Naive B cell (primary cell): ENCODE measurements at regions not wholly inside any gene's neighbourhood (a gene's known extent, or its start where the extent isn't known, plus 50 kb on each side); places are given as distances from the start of the nearest gene placed in this dataset.
A peak's percentile ranks its signal among the peaks of the same experiment; 100 is the strongest.

Experiments used
- ATAC-seq, 2 donors: fragments of 150-1000 bp; cut with Tn5 transposase; 2 replicates each; pipeline ENCODE4 v1.10.0; 2021; ENCODE audit warnings: low read depth in 2 of 2, mild to moderate bottlenecking in 2 of 2, moderate library complexity in 2 of 2
- DNase-seq: peaks from one replicate; pipeline ENCODE4 v3.0.0; 2022
- H3K27ac Mint-ChIP-seq, 6 donors: one replicate each; pipeline ENCODE4 v1.8.0; 2020 to 2022; ENCODE audit warnings: mild to moderate bottlenecking in 6 of 6, mixed read lengths in 6 of 6, moderate library complexity in 5 of 6, inconsistent platforms in 2 of 6
- H3K27me3 Mint-ChIP-seq, 3 donors: one replicate each; pipeline ENCODE4 v1.8.0; 2021 to 2022; ENCODE audit warnings: mixed read lengths in 3 of 3, mild to moderate bottlenecking in 1 of 3
- H3K36me3 Mint-ChIP-seq, 2 donors: one replicate each; pipeline ENCODE4 v1.8.0; 2020 to 2022; ENCODE audit warnings: mixed read lengths in 2 of 2, inconsistent platforms in 1 of 2, mild to moderate bottlenecking in 1 of 2
- H3K4me1 Mint-ChIP-seq, 3 donors: one replicate each; pipeline ENCODE4 v1.8.0; 2020 to 2022; ENCODE audit warnings: mixed read lengths in 3 of 3, inconsistent platforms in 1 of 3, mild to moderate bottlenecking in 1 of 3, moderate library complexity in 1 of 3
- H3K4me3 Mint-ChIP-seq, 8 donors: one replicate each; pipeline ENCODE4 v1.8.0; 2020 to 2022; ENCODE audit warnings: mild to moderate bottlenecking in 8 of 8, mixed read lengths in 8 of 8, moderate library complexity in 8 of 8, inconsistent platforms in 2 of 8
- H3K9me3 Mint-ChIP-seq, 7 donors: one replicate each; pipeline ENCODE4 v1.8.0; 2020 to 2022; ENCODE audit warnings: mixed read lengths in 7 of 7, mild to moderate bottlenecking in 5 of 7, inconsistent platforms in 2 of 7, moderate library complexity in 1 of 7

DNA sequence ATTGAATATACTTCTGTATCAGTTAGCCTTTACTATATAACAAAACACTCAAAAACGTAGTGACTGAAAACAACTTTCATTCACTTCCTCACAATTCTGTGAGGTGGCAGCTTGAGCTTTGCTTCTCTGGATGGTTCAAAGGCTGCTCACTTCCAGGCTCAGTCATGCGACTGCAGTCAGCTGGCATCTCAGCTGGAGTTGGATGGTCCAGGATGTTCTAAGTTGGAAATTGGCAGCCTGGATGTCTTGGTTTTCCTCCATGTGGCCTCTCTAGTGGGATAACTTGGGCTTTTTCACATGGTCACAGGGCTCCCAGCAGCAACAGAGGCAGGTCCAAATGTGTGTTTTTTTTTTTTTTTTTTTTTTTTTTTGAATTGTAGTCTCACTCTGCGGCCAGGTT lies 204.4 kb downstream of the LACC1 start:
- no peaks in the 10 kb centered on the region for H3K36me3 Mint-ChIP-seq
- peaks cover under 1 to 10% (median 3%) of the 10 kb centered on the region in 3 donors for H3K4me1 Mint-ChIP-seq
- H3K4me3 Mint-ChIP-seq, result no peak overlapping the region
- no peak overlapping the region for H3K27ac Mint-ChIP-seq
- ATAC-seq, result no peak
- no peak for DNase-seq
- peaks cover 0 to 15% (median 9%) of the 10 kb centered on the region in 7 donors for H3K9me3 Mint-ChIP-seq
- H3K27me3 Mint-ChIP-seq, result peaks cover 6 to 13% (median 12%) of the 10 kb centered on the region in 3 donors

DNA sequence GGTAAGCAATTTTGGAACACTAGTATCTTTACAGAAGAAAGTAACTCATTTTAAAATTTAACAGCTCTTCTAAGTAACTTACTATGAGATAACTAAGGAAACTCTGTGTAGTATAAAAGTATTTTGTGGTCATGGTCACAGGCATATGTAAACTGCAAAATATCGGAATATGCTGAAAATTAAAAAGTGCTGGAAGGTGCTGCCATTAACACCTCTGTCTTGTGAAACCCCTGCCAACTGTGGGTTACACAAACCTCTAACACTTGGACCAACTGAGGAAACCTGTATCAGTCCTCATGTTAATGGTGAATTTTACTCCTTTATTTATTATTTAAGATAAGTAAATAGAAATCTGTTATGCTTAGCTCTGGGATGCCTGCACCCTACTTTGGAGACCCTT lies 206.7 kb downstream of the LACC1 start:
- ATAC-seq, result no peak
- Mint-ChIP-seq H3K9me3 (peaks cover 3 to 15% (median 9%) of the 10 kb centered on the region in 7 donors), H3K4me3 (no peak overlapping the region), H3K27me3 (peaks cover 6 to 13% (median 12%) of the 10 kb centered on the region in 3 donors), H3K4me1 (peaks cover 8 to 19% (median 11%) of the 10 kb centered on the region in 3 donors), H3K36me3 (no peaks in the 10 kb centered on the region), H3K27ac (no peak overlapping the region)
- no peak for DNase-seq

DNA sequence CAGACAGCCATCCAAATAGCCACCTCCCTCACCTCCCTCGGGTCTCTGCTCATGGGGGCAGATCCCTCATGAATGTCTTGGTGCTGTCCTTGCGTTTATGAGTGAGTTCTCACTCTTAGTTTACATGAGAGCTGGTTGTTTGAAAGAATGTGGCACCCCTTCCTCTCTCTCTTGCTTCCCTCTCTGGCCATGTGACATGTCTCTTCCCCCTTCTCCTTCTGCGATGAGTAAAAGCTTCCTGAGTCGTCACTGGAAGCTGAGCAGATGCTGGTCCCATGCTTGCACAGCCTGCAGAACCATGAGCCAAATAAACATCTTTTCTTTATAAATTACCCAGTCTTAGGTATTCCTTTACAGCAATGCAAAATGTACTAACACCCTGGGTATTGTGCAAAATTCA lies 208.7 kb downstream of the LACC1 start:
- H3K36me3 Mint-ChIP-seq, result no peaks in the 10 kb centered on the region
- H3K27ac Mint-ChIP-seq, result peak overlapping the region in 2 of 6 donors; percentile 23 to 51

DNA sequence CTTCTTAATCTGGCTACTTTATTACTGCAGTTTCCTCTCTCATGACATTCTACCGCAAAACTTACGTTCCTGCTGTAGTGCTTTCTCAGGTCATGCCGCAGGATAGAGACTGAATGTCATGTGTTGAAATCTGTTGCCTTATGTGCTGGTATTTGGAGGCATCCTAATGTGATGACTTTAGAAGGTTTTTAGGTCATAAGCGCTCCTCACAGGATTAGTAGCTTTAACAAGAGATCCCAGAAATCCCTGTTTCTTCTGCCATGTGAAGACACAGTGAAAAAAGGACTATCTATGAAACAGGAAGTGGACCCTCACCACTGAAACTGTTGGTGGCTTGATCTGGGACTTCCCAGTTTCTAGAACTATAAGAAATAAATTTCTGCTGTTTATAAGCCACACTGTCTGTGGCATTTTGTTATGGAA lies 209.3 kb downstream of the LACC1 start:
- peak; percentile 65 to 76 for ATAC-seq
- H3K36me3 Mint-ChIP-seq, result no peaks in the 10 kb centered on the region
- DNase-seq, result peak; percentile 8
- H3K27ac Mint-ChIP-seq, result peak overlapping the region in 2 of 6 donors; percentile 25 to 73
- H3K4me3 Mint-ChIP-seq, result no peak overlapping the region
- peaks cover 6 to 13% (median 12%) of the 10 kb centered on the region in 3 donors for H3K27me3 Mint-ChIP-seq
- peaks cover 8 to 19% (median 16%) of the 10 kb centered on the region in 3 donors for H3K4me1 Mint-ChIP-seq
- peaks cover 0 to 6% (median 1%) of the 10 kb centered on the region in 7 donors for H3K9me3 Mint-ChIP-seq

More for the DNA sequence above, 208.7 kb downstream of the LACC1 start:
- Mint-ChIP-seq H3K9me3 (peaks cover 0 to 6% (median 1%) of the 10 kb centered on the region in 7 donors), H3K4me1 (peaks cover 8 to 19% (median 16%) of the 10 kb centered on the region in 3 donors), H3K4me3 (no peak overlapping the region), H3K27me3 (peaks cover 6 to 13% (median 12%) of the 10 kb centered on the region in 3 donors)
- no peak for DNase-seq
- no peak for ATAC-seq

DNA sequence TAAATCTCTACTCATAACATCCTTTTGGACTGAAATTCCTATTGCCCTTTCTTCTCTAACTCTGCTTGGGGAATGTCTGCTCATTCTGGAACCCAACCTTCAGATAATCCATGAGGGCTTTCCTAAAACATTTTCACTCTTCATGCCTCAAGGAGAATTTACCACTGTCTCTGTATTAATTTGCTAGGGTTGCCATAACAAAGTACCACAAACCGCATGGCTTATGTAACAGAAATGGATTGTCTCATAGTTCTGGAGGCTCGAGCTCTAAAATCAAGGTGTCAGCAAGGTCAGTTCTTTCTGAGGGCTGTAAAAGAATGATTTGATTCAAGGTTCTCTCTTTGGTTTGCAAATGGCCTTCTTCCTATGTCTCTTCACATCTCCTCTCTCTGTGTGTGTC lies 209.7 kb downstream of the LACC1 start:
- Mint-ChIP-seq H3K36me3 (no peaks in the 10 kb centered on the region), H3K4me3 (no peak overlapping the region), H3K9me3 (peaks cover 0 to 6% (median 1%) of the 10 kb centered on the region in 7 donors), H3K27ac (peak overlapping the region in 2 of 6 donors; percentile 3 to 75), H3K4me1 (peaks cover 8 to 19% (median 16%) of the 10 kb centered on the region in 3 donors), H3K27me3 (peaks cover 6 to 13% (median 12%) of the 10 kb centered on the region in 3 donors)
- no peak for DNase-seq
- no peak for ATAC-seq

DNA sequence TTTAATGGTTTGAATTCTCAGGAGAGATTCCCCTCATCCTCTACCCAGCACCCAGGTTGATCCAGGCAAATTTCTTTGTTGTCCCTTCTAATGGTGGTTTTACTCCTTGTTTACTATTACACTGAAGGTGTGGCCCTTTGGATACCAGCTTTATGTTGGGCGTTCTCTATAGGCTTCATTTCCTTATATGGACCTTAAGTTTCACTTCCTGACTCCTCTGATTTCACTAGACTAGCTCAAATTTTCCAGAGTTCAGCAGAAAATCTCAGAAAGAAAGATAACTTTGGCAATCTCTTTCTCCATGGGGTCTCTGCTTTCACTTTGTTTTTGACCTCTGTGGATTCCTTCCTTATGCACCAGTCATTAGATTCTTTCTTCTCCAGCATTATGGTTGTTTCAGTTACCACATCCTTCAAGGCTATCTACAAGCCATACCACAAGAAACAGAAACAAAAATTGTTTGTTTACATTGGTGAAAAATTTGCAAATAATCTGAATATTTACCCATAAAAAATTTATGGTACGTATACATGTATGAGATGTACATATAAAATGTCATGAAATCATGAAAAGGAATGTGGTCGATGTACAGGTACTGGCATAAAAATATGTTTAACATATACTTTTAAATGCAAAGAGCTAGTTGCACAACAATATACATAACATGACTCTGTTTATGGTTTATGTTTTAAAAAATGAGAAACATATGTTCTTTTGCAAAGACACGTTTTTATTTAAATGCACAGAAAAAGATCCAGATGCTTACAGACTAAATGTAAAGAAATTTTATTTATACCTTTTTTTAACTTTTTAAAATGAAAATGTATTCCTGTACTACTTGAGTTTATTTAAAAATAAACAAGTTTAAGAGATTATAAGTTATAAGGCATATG lies 212.6 kb downstream of the LACC1 start:
- Mint-ChIP-seq H3K27me3 (peaks cover 6 to 12% (median 6%) of the 10 kb centered on the region in 3 donors), H3K4me1 (peaks cover 8 to 19% (median 16%) of the 10 kb centered on the region in 3 donors), H3K4me3 (no peak overlapping the region), H3K27ac (no peak overlapping the region), H3K36me3 (no peaks in the 10 kb centered on the region), H3K9me3 (peaks cover 0 to 6% (median 0%) of the 10 kb centered on the region in 7 donors)
- DNase-seq (no peak), ATAC-seq (no peak)

DNA sequence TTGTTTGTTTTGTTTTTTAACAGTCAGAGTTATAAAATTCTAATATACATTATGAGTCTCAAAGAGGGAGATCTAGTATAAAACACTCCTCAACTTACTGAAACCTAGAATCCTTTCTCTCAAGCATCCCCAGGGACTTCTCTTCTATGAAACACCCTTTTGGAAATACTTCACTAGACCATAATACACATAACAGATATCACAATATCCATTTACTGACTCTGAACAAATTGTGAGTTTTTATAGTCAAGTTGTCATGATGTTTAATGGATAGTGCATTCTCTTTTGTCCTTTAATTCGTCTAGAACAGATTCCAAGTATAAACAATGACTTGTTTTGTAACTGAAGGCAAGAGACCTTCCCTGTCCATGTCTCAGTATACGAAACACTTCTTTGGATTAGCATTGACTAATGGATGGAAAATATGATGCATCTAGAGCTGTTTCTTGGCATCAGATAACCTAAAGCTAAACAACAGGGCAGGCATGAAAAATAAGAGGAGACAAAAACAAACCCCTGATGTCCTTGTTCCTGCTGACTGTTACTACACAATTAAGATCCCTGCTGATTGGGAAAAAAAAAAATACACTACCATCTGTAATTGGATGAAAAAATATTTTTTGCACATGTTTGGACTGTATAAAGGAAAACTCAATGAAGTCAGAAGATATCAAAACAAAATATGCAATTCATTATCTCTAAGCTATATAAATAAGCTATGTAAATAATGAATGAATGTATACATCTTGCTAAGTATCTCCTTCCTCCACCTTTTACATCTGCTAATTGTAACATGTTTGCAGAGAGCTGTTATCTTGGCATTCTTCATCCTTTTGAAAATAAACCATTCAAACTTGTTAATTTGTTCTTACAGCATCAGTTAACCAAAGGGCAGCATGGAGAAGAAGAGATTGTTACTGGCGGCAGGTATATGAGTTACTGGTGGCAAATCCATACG lies 214.2 kb downstream of the LACC1 start:
- H3K27me3 Mint-ChIP-seq, result no peaks in the 10 kb centered on the region
- H3K4me1 Mint-ChIP-seq, result peaks cover 8 to 16% (median 12%) of the 10 kb centered on the region in 3 donors
- no peak for ATAC-seq
- no peak for DNase-seq
- peaks cover 0 to 6% (median 0%) of the 10 kb centered on the region in 7 donors for H3K9me3 Mint-ChIP-seq
- H3K27ac Mint-ChIP-seq, result peak overlapping the region in 1 of 6 donors; percentile 36
- H3K4me3 Mint-ChIP-seq, result no peak overlapping the region
- no peaks in the 10 kb centered on the region for H3K36me3 Mint-ChIP-seq

DNA sequence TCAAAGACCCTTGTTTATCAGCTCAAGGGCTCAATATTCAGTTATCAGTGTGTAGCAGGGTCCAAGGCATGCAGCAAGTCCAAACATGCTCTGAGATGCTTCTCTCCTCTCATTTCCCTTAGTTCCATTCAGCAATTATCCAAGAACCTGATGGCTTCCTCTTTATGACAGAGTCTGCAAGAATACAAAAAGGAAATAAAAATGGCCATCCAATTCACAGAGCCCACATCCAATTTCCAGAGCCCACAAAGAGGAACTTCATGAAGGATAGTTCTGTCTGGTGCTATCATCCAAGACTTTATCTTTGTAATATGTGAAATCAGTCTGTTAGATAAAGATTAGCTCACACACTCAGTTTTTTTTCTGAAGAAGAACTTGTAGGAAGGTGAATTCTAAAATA lies 217.2 kb downstream of the LACC1 start:
- Mint-ChIP-seq H3K27ac (no peak overlapping the region), H3K27me3 (no peaks in the 10 kb centered on the region), H3K36me3 (no peaks in the 10 kb centered on the region), H3K4me1 (peaks cover 0 to 5% (median 0%) of the 10 kb centered on the region in 3 donors), H3K9me3 (peaks cover 2 to 8% (median 6%) of the 10 kb centered on the region in 7 donors), H3K4me3 (no peak overlapping the region)
- no peak for DNase-seq
- ATAC-seq, result no peak

DNA sequence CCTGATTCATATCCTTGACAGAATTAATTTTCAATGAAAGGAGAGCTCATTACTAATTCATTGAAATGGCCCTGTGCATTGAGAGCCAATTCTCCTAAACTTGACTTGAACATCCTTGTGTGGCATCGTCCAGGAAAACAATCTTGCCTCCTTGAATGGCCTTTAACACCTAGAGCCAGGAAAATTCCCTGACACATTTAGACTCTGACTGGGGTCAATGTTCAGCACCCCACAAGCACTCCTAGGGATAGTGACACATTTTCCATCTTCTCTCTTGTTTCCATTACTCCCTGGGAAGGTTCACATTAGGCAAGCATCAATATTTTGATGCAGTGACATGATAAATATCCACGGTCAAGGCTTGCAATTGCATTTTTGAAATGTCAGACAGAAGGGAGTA lies 218.9 kb downstream of the LACC1 start:
- H3K27me3 Mint-ChIP-seq, result no peaks in the 10 kb centered on the region

DNA sequence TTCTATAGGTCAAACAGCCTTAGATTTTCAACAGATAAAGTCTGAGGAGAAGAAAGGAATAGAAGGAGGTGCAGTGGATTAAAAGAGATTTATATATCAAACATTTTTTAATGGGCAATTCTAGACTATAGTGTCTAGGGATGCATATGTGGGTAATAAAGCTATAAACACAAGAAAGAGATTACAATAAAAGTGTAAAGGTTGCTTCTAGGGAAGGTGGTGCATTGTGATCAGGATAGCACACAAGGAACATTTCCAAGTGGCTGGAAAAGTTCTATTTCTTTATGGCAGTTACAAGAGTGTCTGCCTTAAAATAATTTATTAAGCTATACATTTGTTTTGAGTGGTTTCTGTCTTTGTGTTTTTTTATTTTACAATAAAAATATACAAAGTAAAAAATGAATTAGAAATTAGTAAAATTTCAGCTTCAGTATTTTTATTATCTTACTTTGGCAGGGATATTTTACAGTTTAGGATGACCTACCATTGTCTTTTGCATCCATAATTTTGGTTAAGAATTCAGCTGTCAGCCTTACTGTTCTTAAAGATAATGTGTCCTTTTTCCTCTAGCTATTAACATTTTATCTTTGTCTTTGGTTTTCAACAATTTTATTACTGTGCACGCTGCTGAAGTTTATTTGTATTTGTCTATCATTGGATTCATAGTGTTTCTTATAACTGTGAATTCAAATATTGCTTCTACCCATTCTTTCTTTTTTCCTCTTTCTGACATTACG lies 221.8 kb downstream of the LACC1 start:
- Mint-ChIP-seq H3K36me3 (no peaks in the 10 kb centered on the region), H3K27ac (no peak overlapping the region), H3K4me3 (no peak overlapping the region), H3K9me3 (peaks cover 4 to 21% (median 9%) of the 10 kb centered on the region in 7 donors), H3K4me1 (no peaks in the 10 kb centered on the region), H3K27me3 (peaks cover 0 to 15% (median 0%) of the 10 kb centered on the region in 3 donors)
- DNase-seq (no peak), ATAC-seq (no peak)

More for the DNA sequence above, 218.9 kb downstream of the LACC1 start:
- ATAC-seq, result no peak
- no peak for DNase-seq
- Mint-ChIP-seq H3K27ac (no peak overlapping the region), H3K36me3 (no peaks in the 10 kb centered on the region), H3K4me1 (no peaks in the 10 kb centered on the region), H3K9me3 (peaks cover 4 to 21% (median 9%) of the 10 kb centered on the region in 7 donors), H3K4me3 (no peak overlapping the region)

DNA sequence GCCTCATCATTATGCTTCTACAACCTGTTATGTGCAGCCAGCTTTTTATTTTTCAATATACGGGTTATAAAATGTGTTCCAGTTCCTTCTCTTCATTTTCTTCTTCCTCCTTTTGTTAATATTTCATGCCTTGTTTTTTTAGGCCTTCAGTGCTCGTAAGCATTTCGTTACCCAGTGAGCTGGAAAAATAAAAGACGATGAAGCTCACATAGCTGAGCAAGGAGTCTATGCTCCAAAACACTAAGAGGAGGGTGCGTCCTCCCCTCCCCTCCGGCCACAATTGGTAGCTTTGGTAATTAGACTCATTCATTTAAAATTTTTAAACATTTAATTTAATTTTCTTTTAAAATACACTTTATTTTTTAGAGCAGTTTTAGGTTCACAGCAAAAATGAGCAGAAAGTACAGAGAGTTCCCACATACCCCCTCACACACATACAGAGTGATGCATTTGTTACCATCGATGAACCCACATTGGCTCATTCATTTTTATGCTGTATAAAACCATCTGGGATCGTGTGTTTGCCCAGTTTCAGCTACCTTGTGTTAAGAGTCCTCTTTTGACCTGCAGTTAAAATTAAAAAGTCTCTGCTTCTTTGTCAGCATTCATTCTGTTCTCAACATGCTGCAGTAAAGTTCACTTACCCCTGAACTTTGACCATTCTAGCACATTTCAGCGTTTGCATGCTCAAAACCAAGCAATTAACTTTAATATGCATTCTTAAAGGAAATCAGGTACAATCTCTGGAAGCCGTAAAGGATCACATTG lies 223.9 kb downstream of the LACC1 start:
- no peaks in the 10 kb centered on the region for H3K4me1 Mint-ChIP-seq
- H3K9me3 Mint-ChIP-seq, result peaks cover 4 to 21% (median 9%) of the 10 kb centered on the region in 7 donors
- H3K4me3 Mint-ChIP-seq, result no peak overlapping the region

DNA sequence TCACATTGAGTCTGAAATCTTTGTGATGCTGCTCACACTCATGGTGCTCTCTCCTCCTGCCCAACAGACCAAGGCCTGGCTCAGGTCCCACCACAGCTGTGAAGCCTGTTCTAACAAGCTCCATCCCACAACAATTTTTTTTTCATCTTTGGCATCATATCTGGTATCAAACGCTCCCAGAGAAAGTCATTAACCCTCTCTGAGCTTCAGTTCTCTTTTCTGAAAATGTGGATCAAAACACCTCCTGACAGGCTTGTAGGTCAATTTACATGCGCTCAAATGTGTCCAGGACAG lies 224.4 kb downstream of the LACC1 start:
- Mint-ChIP-seq H3K4me3 (no peak overlapping the region), H3K4me1 (no peaks in the 10 kb centered on the region)

More for the DNA sequence above, 223.9 kb downstream of the LACC1 start:
- ATAC-seq (no peak), DNase-seq (no peak)
- Mint-ChIP-seq H3K27ac (no peak overlapping the region), H3K27me3 (peaks cover 0 to 15% (median 0%) of the 10 kb centered on the region in 3 donors), H3K36me3 (no peaks in the 10 kb centered on the region)

More for the DNA sequence above, 224.4 kb downstream of the LACC1 start:
- no peak for ATAC-seq
- Mint-ChIP-seq H3K36me3 (no peaks in the 10 kb centered on the region), H3K27me3 (peaks cover 0 to 15% (median 0%) of the 10 kb centered on the region in 3 donors), H3K9me3 (peaks cover 4 to 21% (median 9%) of the 10 kb centered on the region in 7 donors), H3K27ac (peak overlapping the region in 1 of 6 donors; percentile 25)
- DNase-seq, result no peak
